ELF-1 (cell line): ENCODE measurements at regions not wholly inside any gene's neighbourhood (a gene's known extent, or its start where the extent isn't known, plus 50 kb on each side); places are given as distances from the start of the nearest gene placed in this dataset.

ENCODE experiments used
- DNase-seq: peaks from one replicate; pipeline ENCODE4 v3.0.0-alpha.2; 2016; ENCODE audit warnings: low read depth, low spot score

- peak; percentile 12 for DNase-seq
These were observed 70.2 kb downstream of the HRH4 start for GRCh38 chr18:24530630-24531111.

- no peak for DNase-seq
These were observed 73.8 kb downstream of the HRH4 start for GRCh38 chr18:24534271-24534670.

GRCh38 chr18:24534737-24535136, 74.3 kb downstream of the HRH4 start:
- DNase-seq = no peak

GRCh38 chr18:24535527-24536295, 75.3 kb downstream of the HRH4 start:
- DNase-seq = no peak

GRCh38 chr18:24536326-24536725, 75.9 kb downstream of the HRH4 start:
- DNase-seq = no peak

GRCh38 chr18:24536834-24537233, 76.4 kb downstream of the HRH4 start:
- no peak for DNase-seq

- no peak for DNase-seq
These were observed 78.2 kb downstream of the HRH4 start for GRCh38 chr18:24538414-24539264.

- DNase-seq = no peak
These were observed 79.6 kb downstream of the HRH4 start for GRCh38 chr18:24539866-24540617.

GRCh38 chr18:24540896-24541295, 80.5 kb downstream of the HRH4 start:
- no peak for DNase-seq

- DNase-seq = no peak
These were observed 82.8 kb downstream of the HRH4 start for GRCh38 chr18:24543086-24543794.

GRCh38 chr18:24543795-24544498, 83.5 kb downstream of the HRH4 start:
- no peak for DNase-seq

GRCh38 chr18:24544949-24545348, 84.5 kb downstream of the HRH4 start:
- no peak for DNase-seq

- DNase-seq = no peak
These were observed 85.2 kb downstream of the HRH4 start for GRCh38 chr18:24545651-24546050.

GRCh38 chr18:24546307-24546706, 85.9 kb downstream of the HRH4 start:
- DNase-seq = no peak

- DNase-seq = no peak
These were observed 88.1 kb downstream of the HRH4 start for GRCh38 chr18:24548583-24548982.

GRCh38 chr18:24552218-24552617, 91.8 kb downstream of the HRH4 start:
- no peak for DNase-seq

- no peak for DNase-seq
These were observed 93.3 kb downstream of the HRH4 start for GRCh38 chr18:24553571-24554285.

GRCh38 chr18:24558403-24558802, 98.0 kb downstream of the HRH4 start:
- DNase-seq = no peak

- no peak for DNase-seq
These were observed 99.1 kb downstream of the HRH4 start for GRCh38 chr18:24559526-24559925.

GRCh38 chr18:24560511-24560981, 100.1 kb downstream of the HRH4 start:
- peak; percentile 76 for DNase-seq
